HG03342 (cell line): ENCODE measurements at regions not wholly inside any gene's neighbourhood (a gene's known extent, or its start where the extent isn't known, plus 50 kb on each side); places are given as distances from the start of the nearest gene placed in this dataset.
"Not testable (repeated sequence)": the region's sequence is repeated elsewhere in the genome, so short reads cannot be mapped to it uniquely, and the experiment has no call there.

Source experiments
- ATAC-seq: cut with Tn5 transposase; IDR thresholded peaks from one replicate; pipeline ENCODE4 v1.9.1; 2021; ENCODE audit warnings: mild to moderate bottlenecking, moderate library complexity; ENCODE audit not compliant: unreplicated experiment

DNA sequence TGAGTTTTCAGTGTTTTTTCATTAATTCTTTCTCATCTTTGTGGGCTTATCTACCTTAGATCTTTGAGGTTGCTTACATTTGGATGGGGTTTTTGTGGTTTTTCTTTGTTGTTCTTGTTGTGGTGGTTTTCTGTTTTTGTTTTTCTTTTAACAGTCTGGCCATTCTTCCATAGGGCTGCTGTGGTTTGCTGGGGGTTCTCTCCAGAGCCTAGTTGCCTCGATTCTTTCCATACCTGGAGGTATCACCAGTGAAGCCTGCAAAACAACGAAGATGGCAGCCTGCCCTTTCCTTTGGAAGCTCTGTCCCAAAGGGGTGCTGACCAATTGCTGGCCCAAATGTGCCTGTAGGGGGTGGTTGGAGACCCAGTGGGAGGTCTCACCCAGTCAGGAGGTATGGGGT is 168.6 kb upstream of the CLNK start:
- ATAC-seq, result no peak

DNA sequence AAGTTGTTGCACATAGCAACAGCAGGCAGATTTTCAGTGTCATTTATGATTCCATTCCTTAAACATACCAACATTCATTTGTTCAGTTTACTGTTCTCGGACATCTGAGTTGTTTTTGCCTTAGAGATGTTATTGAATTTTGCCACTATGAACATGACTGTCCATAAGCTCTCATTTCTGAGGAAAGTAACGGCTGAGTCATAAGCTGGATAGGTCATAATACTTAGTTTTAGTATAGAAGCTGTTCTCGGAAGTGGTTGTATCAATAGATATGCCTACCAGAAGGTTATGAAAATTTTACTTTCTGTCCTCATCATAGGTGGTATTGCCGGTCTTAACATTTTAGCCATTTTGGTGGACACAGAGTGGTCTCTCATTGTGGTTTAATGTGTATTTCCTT is 157.1 kb upstream of the CLNK start:
- no peak for ATAC-seq

DNA sequence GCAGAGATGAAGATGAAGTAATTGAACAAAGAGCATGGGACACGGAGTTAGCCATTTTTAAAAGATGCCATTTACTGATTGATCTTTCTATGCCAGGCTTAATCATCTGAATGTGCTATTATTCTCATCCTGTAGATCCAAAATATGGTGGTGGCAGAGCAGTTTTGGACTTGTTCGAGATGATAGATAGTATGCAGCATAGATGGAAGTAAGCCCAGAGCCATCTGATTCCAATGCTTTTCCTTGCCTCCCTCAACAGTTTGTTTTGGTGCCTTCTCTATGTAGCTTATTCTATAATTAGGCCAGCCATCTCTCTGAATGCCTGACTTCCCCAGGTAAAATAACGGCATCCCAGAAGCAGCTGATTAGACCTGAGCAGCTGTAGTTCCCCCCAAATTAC is 152.6 kb upstream of the CLNK start:
- ATAC-seq, result no peak

DNA sequence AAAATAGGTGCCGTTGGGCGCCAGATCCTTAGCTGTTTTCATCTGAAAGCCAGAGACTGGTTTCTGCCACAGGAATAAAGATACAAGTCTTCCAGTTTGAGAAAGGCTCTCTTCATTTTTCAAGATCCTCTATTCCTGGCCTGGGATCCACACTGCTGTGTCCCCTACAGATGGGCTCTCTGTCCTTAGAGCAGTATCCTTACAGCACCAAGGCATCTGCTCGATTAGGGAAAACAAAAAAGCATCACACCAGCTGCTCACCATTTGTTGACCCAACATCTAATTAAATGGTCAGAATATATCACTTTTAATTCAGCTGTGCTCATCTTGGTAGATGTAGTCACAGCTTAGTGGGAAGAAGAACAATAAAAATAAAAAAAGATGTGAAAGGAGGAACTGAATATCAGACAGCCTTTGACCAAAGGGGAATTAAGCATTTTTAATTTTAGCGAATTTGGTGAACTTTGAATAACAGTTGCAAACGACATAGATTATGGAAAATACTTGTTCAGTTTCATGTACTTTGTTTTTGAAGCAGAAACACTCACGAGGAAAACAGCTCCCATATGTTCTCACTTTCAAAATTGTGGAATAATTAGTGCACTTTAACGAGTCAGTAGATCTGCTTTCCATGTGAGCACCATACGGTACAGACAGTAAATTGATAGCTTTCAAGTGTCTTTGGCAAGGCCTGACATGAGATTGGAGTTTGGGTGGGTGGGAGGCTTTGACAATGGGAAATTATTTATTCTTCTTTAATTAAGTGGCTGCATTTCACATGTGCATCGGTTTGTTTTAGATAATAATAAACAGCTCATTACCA is 148.4 kb upstream of the CLNK start:
- no peak for ATAC-seq

DNA sequence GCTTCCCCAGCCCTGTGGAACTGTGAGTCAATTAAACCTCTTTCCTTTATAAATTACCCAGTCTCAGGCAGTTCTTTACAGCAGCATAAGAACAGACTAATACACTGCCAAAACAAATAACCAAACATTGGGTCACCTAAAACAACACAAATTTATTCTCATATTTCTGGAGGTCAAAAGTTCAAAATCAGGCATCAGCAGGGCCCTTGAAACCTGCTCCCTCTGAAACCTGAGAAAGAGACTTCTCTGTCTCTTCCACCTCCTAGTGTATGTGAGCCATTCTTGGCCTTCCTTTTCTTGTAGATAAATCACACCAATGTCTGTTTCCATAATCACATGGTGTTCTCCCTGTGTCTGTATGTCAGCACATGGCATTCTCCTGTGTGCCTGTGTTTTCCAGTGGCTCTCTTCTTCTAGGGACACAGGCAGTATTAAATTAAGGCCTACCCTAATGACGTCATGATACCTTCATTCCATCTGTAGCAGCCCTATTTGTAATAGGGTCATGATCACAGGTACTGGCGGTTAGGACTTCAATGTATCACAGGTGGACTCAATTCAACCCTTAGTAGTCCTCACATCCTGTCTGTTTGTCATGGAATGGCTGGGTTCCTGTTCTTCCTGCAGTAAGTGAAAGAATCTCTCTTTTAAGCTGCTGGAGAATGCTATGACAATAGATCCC is 147.3 kb upstream of the CLNK start:
- no peak for ATAC-seq

DNA sequence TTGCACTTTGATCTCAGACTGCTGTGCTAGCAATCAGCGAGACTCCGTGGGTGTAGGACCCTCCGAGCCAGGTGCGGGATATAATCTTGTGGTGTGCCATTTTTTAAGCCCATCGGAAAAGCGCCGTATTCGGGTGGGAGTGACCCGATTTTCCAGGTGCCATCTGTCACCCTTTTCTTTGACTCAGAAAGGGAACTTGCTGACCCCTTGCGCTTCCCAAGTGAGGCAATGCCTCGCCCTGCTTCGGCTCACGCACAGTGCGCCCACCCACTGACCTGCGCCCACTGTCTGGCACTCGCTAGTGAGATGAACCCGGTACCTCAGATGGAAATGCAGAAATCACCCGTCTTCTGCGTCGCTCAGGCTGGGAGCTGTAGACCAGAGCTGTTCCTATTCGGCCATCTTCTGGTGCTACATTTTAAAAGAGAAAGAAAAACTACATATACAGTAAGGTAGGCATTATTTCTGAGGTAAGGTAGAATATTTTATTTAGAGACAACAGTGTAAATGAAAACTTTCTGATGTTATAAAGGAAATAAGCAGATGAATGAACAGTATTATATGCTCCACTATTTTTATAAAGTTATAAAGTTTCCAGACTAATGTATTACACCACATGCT is 144.5 kb upstream of the CLNK start:
- not testable (repeated sequence) for ATAC-seq

DNA sequence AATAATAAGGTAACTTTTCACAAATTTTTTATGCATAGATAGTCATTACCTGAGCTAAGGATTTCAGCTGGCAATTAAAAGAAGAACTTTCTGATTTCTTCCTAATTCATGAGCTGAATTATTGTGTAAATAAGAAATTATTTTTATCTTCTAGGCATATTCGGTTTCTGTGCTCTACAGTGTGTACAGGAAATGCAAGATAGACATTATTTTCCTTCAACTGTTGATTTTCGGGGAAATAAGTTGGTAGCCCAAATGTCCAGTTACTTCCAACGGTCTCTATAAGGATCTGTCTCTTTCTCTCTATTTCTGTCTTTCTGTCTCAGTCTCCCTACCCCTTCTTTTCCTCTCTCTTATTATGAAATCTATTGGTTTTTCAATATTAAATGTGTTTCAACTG is 137.3 kb upstream of the CLNK start:
- no peak for ATAC-seq

DNA sequence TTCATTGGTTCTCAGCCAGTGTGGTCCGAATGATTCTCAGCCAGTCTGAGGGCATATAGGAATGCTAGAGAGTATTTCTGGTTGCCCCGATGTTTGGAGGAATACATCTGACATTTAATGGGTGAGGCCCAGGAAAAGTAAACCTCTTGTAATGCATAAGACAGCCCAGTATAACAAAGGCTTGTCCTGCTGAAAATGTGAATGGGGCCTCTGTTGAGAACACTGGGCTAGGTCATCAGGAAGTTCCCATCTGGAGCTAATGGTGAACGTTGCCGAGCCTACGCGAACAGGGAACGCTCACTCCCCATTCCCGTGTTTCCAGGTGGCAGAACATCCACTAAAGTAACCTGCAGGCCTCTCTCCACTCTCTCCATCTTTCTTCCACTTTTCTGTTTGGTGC is 132.0 kb upstream of the CLNK start:
- no peak for ATAC-seq

DNA sequence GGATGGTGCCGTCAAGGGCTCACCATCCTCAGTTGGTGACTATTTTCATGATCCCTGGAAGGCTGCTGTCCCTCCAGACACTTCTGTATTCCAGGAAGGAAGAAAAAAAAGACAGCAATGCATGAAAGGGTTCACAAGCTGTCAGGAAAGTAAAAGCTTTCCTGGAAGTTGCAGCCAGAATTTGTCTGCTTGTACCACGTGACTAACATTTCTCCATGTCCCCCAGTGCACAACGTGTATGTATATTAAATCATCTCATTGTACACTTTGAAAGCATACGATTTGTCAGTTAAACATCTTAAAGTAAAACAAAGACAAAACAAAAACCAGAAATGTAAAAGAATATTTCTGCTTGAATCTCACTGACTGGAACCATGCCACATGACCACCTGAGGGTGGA is 127.4 kb upstream of the CLNK start:
- no peak for ATAC-seq

DNA sequence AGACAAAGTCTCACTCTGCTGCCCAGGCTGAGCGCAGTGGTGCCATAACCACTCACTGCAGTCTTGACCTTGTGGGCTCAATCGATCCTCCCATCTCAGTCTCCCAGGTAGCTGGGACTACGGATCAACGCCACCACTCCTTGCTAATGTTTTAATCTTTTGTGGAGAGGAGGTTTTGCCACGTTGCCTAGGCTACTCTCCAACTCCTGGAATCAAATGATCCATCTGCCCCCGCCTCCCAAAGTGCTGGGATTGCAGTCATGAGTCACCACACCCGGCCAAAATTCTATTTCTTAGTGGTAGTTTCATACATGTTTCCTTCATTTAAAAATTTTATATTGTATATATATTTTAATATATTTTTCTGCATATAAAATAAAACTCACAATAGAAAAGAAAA is 125.8 kb upstream of the CLNK start:
- ATAC-seq, result no peak

DNA sequence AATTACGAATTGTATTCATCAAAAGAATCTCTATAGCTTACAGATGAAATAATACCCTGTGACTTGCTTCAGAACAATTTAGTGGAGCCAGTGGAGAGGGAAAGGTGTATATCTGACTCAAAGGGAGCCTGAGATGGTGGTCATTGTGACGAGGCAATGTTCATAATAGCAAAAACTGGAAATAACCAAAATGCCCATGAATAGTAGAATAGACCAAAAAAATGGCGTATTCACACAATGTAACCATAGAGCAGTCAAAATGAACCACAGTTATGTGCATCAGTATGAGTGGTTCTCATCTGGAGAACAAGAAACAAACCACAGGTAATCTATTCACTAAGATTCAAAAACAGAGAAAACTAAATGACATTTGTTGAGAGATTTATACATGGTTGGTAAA is 125.3 kb upstream of the CLNK start:
- no peak for ATAC-seq

DNA sequence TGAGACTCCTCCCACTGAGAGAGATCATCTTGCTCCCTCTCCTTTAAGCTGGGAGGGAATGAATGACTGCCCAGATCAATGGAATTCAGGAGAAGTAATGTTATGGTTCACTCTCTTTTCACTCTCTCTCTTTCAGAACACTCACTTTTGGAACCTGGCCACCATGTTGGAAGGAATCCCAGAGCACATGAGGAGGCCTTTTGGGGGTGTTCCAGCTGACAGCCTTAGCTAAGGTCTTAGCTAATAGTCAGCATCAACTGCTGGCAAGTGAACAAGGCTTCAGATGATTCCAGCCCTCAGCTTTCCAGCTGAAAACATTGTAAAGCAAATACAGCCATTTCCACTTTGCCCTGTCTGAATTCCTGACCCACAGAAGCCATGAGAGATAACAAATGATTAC is 124.0 kb upstream of the CLNK start:
- no peak for ATAC-seq

DNA sequence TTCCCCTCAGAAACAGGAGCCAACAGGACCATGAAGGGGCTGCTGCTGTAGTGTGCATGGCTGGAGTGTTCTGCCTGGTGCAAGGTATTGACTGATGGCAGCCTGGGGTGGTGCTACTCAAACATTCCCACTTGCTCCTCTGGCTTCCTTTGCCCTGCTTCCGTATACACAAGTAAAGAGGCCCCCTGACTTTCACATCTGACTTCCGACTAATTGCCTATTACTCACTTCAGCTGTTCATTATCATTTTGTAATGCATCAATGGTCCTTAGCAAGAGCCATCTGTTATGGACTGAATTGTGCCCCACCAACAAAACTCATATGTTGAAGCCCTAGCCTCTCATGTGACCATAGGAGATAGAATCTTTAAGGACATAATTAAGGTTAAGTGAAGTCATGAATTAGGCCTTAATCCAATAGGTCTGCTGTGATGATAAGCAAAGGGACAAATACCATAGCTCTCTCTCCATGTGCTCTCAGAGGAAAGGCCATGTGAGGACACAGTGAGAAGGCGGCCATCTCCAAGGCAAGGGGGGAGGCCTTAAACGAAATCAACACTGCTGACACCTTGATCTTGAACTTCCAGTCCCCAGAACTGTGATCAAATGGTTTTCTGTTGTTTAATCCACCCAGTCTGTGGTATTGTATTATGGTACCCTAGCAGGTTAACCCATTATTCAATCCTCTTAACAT is 122.5 kb upstream of the CLNK start:
- no peak for ATAC-seq

DNA sequence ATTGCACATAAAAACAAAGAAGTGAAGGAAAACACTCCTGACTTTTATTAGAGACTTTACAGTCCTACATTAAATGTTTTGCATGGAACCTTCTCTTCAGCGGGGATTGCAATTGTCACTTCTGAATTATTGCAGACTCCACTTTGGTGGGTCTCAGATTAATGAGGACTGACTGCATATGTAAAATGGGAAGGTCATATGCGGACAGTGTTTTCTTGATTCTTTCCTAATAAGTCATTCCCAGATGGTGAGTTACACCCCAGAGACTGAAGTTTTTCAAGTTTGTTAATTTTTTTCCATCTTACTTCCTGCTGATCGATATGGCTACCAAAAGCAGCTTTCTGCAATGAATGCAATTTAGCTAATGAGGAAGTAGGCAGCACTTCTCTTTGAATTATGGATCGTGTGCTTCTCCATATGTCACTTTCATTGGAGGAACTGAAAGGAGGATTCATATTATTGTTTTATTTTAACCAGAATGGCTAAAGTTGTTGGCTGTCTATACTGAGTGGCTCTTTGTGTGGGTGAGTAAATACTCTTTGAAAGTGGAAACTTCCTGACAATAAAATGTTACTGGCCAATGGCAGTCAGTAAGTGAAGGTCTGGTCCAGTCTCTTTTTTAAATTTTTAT is 119.3 kb upstream of the CLNK start:
- ATAC-seq, result no peak

DNA sequence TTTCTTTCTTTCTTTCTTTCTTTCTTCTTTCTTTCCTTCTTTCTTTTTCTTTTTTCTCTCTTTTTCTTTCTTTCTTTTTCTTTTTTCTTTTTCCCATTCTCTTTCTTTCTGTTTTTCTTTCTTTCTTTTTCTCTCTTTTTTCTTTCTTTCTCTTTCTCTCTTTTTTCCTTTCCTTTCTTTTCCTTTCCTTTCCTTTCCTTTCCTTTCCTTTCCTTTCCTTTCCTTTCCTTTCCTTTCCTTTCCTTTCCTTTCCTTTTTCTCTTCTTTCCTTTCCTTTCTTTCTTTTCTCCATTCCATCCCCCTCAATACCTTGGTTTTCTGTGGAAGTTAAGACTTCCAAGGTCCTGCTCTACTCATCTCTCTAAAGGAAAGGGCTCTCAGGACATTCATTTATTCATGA is 102.8 kb upstream of the CLNK start:
- ATAC-seq, result no peak

DNA sequence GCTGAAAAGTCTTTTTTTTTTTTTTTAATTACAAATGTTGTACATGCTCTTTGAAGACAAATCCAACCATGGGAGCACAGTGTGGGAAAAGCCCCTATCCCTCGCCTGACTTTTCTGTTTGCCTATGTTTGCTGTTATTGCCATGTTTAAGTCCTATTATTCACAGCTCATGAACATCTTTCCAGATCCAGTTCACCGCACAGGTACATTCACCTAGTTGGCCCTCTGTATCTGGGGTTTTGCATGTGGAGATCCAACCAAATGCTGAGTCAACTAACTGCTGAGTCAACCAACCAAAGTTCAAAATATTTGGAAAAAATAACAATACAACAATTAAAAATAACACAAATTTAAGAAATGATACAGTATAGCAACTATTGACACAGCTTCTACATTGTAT is 100.1 kb upstream of the CLNK start:
- ATAC-seq, result no peak

DNA sequence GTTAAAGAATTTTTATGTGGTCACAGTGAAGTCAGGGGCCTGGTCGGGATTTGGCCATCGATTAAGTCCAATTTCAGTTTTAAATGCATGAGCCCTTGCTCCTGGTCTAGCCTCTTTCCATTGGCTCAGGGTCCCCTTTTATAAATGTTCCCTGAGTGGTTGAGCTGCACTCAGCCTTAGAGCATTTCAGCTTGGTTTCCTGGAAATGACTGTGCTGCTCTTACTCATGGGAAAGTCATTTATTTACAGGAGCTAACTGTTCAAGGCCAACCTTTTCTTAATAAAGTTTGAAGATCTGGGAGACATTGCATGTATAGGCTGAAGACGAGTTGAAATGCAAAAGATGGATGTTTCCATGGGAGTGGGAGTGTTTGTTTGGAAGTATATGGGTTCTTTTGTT is 98.8 kb upstream of the CLNK start:
- ATAC-seq, result no peak

DNA sequence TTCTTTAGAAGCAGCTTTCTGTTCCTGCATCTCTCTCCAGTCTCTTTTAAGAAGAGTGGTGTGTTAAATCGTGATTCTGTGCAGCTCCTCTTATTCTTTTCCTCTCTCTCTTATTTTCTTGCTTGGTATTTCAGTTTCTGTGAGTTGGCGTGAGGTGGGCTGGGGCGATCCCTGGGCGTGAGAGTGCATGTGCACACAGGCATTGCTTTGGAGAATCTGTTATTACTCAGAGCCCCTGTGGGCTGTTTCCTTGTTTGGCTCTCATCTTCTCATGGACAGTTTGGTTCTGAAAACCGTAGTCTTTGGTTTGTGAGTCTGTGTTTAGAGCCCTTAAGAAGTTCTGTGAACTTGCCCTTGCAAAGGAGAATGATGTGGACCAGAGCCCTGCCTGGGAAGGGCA is 97.2 kb upstream of the CLNK start:
- no peak for ATAC-seq

DNA sequence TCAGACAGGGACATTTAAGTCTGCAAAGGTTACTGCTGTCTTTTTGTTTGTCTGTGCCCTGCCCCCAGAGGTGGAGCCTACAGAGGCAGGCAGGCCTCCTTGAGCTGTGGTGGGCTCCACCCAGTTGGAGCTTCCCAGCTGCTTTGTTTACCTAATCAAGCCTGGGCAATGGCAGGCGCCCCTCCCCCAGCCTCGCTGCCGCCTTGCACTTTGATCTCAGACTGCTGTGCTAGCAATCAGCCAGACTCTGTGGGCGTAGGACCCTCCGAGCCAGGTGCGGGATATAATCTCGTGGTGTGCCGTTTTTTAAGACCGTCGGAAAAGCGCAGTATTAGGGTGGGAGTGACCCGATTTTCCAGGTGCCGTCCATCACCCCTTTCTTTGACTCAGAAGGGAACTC is 96.2 kb upstream of the CLNK start:
- ATAC-seq, result not testable (repeated sequence)

DNA sequence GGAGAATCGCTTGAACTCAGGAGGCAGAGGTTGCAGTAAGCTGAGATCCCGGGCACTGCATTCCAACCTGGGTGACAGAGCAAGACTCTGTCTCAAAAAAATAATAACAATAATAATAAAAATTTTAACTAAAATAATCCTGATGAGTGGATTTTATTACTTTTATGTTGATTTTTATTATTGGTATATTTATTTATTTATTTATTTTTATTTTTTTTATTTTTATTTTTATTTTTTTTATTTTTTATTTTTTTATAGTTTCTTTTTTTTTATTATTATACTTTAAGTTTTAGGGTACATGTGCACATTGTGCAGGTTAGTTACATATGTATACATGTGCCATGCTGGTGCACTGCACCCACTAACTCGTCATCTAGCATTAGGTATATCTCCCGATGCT is 90.6 kb upstream of the CLNK start:
- not testable (repeated sequence) for ATAC-seq

DNA sequence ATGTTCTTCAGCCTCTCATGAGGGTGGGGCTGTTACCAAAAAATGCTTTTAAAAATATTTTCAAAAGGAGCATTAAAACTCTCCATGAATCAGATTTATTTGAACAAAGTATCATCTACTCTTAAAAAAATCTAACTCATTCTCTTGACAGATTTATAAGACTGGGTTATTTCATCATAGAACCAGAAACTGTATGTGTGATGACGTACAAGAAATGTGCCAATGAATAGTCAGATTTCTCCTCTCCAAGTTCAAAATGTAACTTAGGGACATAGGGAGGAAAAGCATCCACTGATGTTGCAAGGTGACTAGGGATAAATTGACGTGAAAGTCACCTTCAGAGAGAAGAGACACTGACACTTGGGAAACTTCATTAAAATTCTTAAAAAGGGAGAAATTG is 89.1 kb upstream of the CLNK start:
- no peak for ATAC-seq
